Stimulated activated CD4-positive, alpha-beta T cell treated with anti-CD3 and anti-CD28 coated beads, Interleukin-1b, Interleukin-23, amount 100 ng/mL, for 48 hours (primary cell): ENCODE measurements at regions not wholly inside any gene's neighbourhood (a gene's known extent, or its start where the extent isn't known, plus 50 kb on each side); places are given as distances from the start of the nearest gene placed in this dataset.

ENCODE experiments used
- DNase-seq: peaks from one replicate; pipeline ENCODE4 v3.0.0-alpha.2; 2020

- DNase-seq = no peak
Measured at GRCh38 chr2:82853299-82853698, 1605.8 kb downstream of the SUCLG1 start.

- DNase-seq = no peak
Measured at GRCh38 chr2:82852787-82853186, 1606.3 kb downstream of the SUCLG1 start.

GRCh38 chr2:82848285-82848684, 1610.8 kb downstream of the SUCLG1 start:
- no peak for DNase-seq

- DNase-seq = no peak
Measured at GRCh38 chr2:82839036-82839435, 1620.0 kb downstream of the SUCLG1 start.

- no peak for DNase-seq
Measured at GRCh38 chr2:82837588-82838304, 1621.3 kb downstream of the SUCLG1 start.

GRCh38 chr2:82834893-82835292, 1624.2 kb downstream of the SUCLG1 start:
- no peak for DNase-seq

GRCh38 chr2:82827426-82827825, 1631.7 kb downstream of the SUCLG1 start:
- DNase-seq = no peak

GRCh38 chr2:82826437-82826836, 1632.6 kb downstream of the SUCLG1 start:
- DNase-seq = no peak

- DNase-seq = no peak
Measured at GRCh38 chr2:82825410-82826090, 1633.5 kb downstream of the SUCLG1 start.

- no peak for DNase-seq
Measured at GRCh38 chr2:82823892-82824291, 1635.2 kb downstream of the SUCLG1 start.

GRCh38 chr2:82819951-82820350, 1639.1 kb downstream of the SUCLG1 start:
- DNase-seq = no peak

- DNase-seq = no peak
Measured at GRCh38 chr2:82814146-82814545, 1644.9 kb downstream of the SUCLG1 start.

GRCh38 chr2:82811946-82812345, 1647.1 kb downstream of the SUCLG1 start:
- DNase-seq = no peak

- DNase-seq = no peak
Measured at GRCh38 chr2:82803307-82803706, 1655.8 kb downstream of the SUCLG1 start.

- no peak for DNase-seq
Measured at GRCh38 chr2:82797469-82797868, 1661.6 kb downstream of the SUCLG1 start.

GRCh38 chr2:82796132-82796531, 1662.9 kb downstream of the SUCLG1 start:
- no peak for DNase-seq

GRCh38 chr2:82795446-82795845, 1663.6 kb downstream of the SUCLG1 start:
- no peak for DNase-seq

- no peak for DNase-seq
Measured at GRCh38 chr2:82793711-82794435, 1665.2 kb downstream of the SUCLG1 start.

- no peak for DNase-seq
Measured at GRCh38 chr2:82792316-82792715, 1666.8 kb downstream of the SUCLG1 start.

GRCh38 chr2:82790206-82791021, 1668.7 kb downstream of the SUCLG1 start:
- DNase-seq = no peak

- no peak for DNase-seq
Measured at GRCh38 chr2:82789851-82790205, 1669.3 kb downstream of the SUCLG1 start.

GRCh38 chr2:82781176-82781915, 1677.7 kb downstream of the SUCLG1 start:
- DNase-seq = no peak
